GM18520 (cell line): ENCODE measurements at regions not wholly inside any gene's neighbourhood (a gene's known extent, or its start where the extent isn't known, plus 50 kb on each side); places are given as distances from the start of the nearest gene placed in this dataset.
A peak's percentile ranks its signal among the peaks of the same experiment; 100 is the strongest.

ENCODE experiments used
- ATAC-seq: cut with Tn5 transposase; IDR thresholded peaks from one replicate; pipeline ENCODE4 v1.9.1; 2021; ENCODE audit not compliant: unreplicated experiment

- no peak for ATAC-seq
These were observed 72.8 kb upstream of the ZEB2 start for GRCh38 chr2:144592500-144593256.

GRCh38 chr2:144587306-144587705, 67.4 kb upstream of the ZEB2 start:
- no peak for ATAC-seq

GRCh38 chr2:144586476-144586875, 66.6 kb upstream of the ZEB2 start:
- ATAC-seq = no peak

- ATAC-seq = no peak
These were observed 64.0 kb upstream of the ZEB2 start for GRCh38 chr2:144583741-144584453.

GRCh38 chr2:144583381-144583729, 63.4 kb upstream of the ZEB2 start:
- ATAC-seq = no peak

GRCh38 chr2:144582651-144583380, 62.9 kb upstream of the ZEB2 start:
- ATAC-seq = no peak

- ATAC-seq = no peak
These were observed 60.7 kb upstream of the ZEB2 start for GRCh38 chr2:144580521-144581161.

- no peak for ATAC-seq
These were observed 59.6 kb upstream of the ZEB2 start for GRCh38 chr2:144579556-144579955.

GRCh38 chr2:144578099-144578498, 58.2 kb upstream of the ZEB2 start:
- ATAC-seq = no peak

GRCh38 chr2:144572977-144573376, 53.1 kb upstream of the ZEB2 start:
- peak; percentile 43 for ATAC-seq

- no peak for ATAC-seq
These were observed 51.9 kb upstream of the ZEB2 start for GRCh38 chr2:144571770-144572169.

- no peak for ATAC-seq
These were observed 50.6 kb upstream of the ZEB2 start for GRCh38 chr2:144570566-144570965.
